Neural progenitor cell (in vitro differentiated cells): ENCODE measurements at regions not wholly inside any gene's neighbourhood (a gene's known extent, or its start where the extent isn't known, plus 50 kb on each side); places are given as distances from the start of the nearest gene placed in this dataset.

ENCODE experiments used
- CTCF ChIP-seq: fragments of 200-600 bp; sonication (generic); IDR thresholded peaks from 2 replicates; pipeline ENCODE4 v1.5.1; 2017; ENCODE audit warnings: antibody characterized with exemption, mild to moderate bottlenecking
- EZH2 ChIP-seq: fragments of 200-600 bp; sonication (generic); IDR thresholded peaks from 2 replicates; pipeline ENCODE4 v1.6.1; 2017; ENCODE audit warnings: antibody characterized with exemption, mild to moderate bottlenecking, moderate library complexity
- EZH2phosphoT487 ChIP-seq: fragments of 200-600 bp; sonication (generic); IDR thresholded peaks from 2 replicates; pipeline ENCODE4 v1.6.1; 2017; ENCODE audit warnings: antibody characterized with exemption

GRCh38 chr2:188668017-188668680 lies 306.0 kb upstream of the COL3A1 start:
- TF ChIP-seq CTCF, result no peak
- TF ChIP-seq EZH2, result no peak
- no peak for TF ChIP-seq EZH2phosphoT487
